Panc1 (cell line): ENCODE measurements at regions not wholly inside any gene's neighbourhood (a gene's known extent, or its start where the extent isn't known, plus 50 kb on each side); places are given as distances from the start of the nearest gene placed in this dataset.

ENCODE experiments used
- TF ChIP-seq, protein P1 (sequence below): fragments of 450-650 bp; IDR thresholded peaks from 2 replicates; pipeline ENCODE4 v1.5.1; 2017; ENCODE audit warnings: mild to moderate bottlenecking
- TF ChIP-seq, protein P2 (sequence below), 2 experiments: IDR thresholded peaks; 2 replicates each; pipeline ENCODE4 v1.6.1; 2011 to 2012; ENCODE audit warnings: low read depth in 2 of 2, control low read depth in 1 of 2, low read length in 1 of 2, mild to moderate bottlenecking in 1 of 2, moderate library complexity in 1 of 2; ENCODE audit not compliant: insufficient read depth in 1 of 2

GRCh38 chr3:89577637-89578530 lies 470.5 kb downstream of the EPHA3 start:
- TF ChIP-seq, protein P1, sequence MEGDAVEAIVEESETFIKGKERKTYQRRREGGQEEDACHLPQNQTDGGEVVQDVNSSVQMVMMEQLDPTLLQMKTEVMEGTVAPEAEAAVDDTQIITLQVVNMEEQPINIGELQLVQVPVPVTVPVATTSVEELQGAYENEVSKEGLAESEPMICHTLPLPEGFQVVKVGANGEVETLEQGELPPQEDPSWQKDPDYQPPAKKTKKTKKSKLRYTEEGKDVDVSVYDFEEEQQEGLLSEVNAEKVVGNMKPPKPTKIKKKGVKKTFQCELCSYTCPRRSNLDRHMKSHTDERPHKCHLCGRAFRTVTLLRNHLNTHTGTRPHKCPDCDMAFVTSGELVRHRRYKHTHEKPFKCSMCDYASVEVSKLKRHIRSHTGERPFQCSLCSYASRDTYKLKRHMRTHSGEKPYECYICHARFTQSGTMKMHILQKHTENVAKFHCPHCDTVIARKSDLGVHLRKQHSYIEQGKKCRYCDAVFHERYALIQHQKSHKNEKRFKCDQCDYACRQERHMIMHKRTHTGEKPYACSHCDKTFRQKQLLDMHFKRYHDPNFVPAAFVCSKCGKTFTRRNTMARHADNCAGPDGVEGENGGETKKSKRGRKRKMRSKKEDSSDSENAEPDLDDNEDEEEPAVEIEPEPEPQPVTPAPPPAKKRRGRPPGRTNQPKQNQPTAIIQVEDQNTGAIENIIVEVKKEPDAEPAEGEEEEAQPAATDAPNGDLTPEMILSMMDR: no peak
- TF ChIP-seq, protein P2, sequence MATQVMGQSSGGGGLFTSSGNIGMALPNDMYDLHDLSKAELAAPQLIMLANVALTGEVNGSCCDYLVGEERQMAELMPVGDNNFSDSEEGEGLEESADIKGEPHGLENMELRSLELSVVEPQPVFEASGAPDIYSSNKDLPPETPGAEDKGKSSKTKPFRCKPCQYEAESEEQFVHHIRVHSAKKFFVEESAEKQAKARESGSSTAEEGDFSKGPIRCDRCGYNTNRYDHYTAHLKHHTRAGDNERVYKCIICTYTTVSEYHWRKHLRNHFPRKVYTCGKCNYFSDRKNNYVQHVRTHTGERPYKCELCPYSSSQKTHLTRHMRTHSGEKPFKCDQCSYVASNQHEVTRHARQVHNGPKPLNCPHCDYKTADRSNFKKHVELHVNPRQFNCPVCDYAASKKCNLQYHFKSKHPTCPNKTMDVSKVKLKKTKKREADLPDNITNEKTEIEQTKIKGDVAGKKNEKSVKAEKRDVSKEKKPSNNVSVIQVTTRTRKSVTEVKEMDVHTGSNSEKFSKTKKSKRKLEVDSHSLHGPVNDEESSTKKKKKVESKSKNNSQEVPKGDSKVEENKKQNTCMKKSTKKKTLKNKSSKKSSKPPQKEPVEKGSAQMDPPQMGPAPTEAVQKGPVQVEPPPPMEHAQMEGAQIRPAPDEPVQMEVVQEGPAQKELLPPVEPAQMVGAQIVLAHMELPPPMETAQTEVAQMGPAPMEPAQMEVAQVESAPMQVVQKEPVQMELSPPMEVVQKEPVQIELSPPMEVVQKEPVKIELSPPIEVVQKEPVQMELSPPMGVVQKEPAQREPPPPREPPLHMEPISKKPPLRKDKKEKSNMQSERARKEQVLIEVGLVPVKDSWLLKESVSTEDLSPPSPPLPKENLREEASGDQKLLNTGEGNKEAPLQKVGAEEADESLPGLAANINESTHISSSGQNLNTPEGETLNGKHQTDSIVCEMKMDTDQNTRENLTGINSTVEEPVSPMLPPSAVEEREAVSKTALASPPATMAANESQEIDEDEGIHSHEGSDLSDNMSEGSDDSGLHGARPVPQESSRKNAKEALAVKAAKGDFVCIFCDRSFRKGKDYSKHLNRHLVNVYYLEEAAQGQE (IDR thresholded peaks at IDR 0.05; ENCODE audit: insufficient read depth in 1 of 2, low read depth in 2 of 2, low read length in 1 of 2): no peak
